ENCODE measurements at regions not wholly inside any gene's neighbourhood (a gene's known extent, or its start where the extent isn't known, plus 50 kb on each side); places are given as distances from the start of the nearest gene placed in this dataset.

DNA sequence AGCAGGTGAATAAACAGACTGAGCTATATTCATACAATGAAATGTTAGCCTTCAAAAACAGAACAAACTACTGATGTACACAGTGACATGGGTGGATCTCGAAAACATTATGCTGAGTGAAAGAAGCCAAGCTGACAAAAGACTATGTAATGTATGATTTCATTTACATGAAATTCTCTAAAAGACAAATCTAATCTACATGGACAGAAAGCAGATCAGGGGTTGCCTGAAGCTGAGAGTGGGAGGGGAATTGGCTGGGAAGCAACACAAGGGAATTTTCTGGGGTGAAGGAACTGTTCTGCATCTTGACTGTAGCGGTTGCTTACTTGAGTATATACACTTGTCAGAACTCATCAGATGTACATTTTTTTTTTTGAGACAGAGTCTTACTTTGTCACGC, 121.7 kb upstream of the SVIL start:
- TF ChIP-seq MYC (IDR thresholded peaks at IDR 0.05; ENCODE audit: low read depth, low read length) (no peak), POLR2A (IDR thresholded peaks at IDR 0.05; ENCODE audit: low read depth, low read length) (no peak), EZH2 (IDR thresholded peaks at IDR 0.05; ENCODE audit: borderline replicate concordance, low read depth, low read length, severe bottlenecking) (no peak), POLR2AphosphoS5 (IDR thresholded peaks at IDR 0.05; ENCODE audit: insufficient read depth, low read depth, low read length) (no peak), JUN (IDR thresholded peaks at IDR 0.05; ENCODE audit: borderline replicate concordance, insufficient read depth, insufficient read length, low read depth) (no peak)
- TF ChIP-seq, protein P1, sequence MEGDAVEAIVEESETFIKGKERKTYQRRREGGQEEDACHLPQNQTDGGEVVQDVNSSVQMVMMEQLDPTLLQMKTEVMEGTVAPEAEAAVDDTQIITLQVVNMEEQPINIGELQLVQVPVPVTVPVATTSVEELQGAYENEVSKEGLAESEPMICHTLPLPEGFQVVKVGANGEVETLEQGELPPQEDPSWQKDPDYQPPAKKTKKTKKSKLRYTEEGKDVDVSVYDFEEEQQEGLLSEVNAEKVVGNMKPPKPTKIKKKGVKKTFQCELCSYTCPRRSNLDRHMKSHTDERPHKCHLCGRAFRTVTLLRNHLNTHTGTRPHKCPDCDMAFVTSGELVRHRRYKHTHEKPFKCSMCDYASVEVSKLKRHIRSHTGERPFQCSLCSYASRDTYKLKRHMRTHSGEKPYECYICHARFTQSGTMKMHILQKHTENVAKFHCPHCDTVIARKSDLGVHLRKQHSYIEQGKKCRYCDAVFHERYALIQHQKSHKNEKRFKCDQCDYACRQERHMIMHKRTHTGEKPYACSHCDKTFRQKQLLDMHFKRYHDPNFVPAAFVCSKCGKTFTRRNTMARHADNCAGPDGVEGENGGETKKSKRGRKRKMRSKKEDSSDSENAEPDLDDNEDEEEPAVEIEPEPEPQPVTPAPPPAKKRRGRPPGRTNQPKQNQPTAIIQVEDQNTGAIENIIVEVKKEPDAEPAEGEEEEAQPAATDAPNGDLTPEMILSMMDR (IDR thresholded peaks at IDR 0.05; ENCODE audit: extremely low read depth in 1 of 2, insufficient read depth in 1 of 2, low read depth in 1 of 2, low read length in 2 of 2) = no peak
- TF ChIP-seq, protein P2, sequence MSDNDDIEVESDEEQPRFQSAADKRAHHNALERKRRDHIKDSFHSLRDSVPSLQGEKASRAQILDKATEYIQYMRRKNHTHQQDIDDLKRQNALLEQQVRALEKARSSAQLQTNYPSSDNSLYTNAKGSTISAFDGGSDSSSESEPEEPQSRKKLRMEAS (IDR thresholded peaks at IDR 0.05; ENCODE audit: insufficient read depth, insufficient read length) = no peak

Measured in endothelial cell of umbilical vein (primary cell).